HepG2 (cell line): ENCODE measurements at regions not wholly inside any gene's neighbourhood (a gene's known extent, or its start where the extent isn't known, plus 50 kb on each side); places are given as distances from the start of the nearest gene placed in this dataset.

Experiments used
- ATAC-seq: fragments of 200-7000 bp; cut with Tn5 transposase; 3 replicates; pipeline ENCODE4 v1.9.1; 2020; ENCODE audit warnings: mild to moderate bottlenecking, moderate library complexity
- BruUV-seq: library from RNA; stranded (reverse); fragments of 400-500 nt; replicated peaks from 2 replicates; lab custom pipeline; 2021; lab: Mats Ljungman, UMichigan
- CTCF ChIA-PET: fragments of 300-600 bp; formaldehyde crosslinking; extraction: SDS; loops from one replicate; lab custom pipeline; 2021; ENCODE audit warnings: low total read pairs, inconsistent platforms, low intra/inter-chr PET ratio; lab: Yijun Ruan, JAX
- POLR2A ChIA-PET: fragments of 350-600 bp; sonication (Branson Sonifier 250); formaldehyde crosslinking; loops from one replicate; lab custom pipeline; 2020; ENCODE audit warnings: antibody characterized with exemption, inconsistent platforms; lab: Yijun Ruan, JAX
- DNase-seq: peaks from one replicate; pipeline ENCODE4 v3.0.0-alpha.2; 2015; ENCODE audit warnings: low spot score
- FAIRE-seq: peaks from 3 replicates; lab custom pipeline; 2011; peaks lifted over from hg19 to GRCh38; lab: Jason Lieb, UNC
- H2AFZ ChIP-seq: one replicate; pipeline ENCODE4 v1.6.1; 2011; ENCODE audit warnings: low read length, inconsistent platforms
- H3K27ac ChIP-seq: fragments of 300-600 bp; 3 replicates; pipeline ENCODE4 v1.8.0; 2011; ENCODE audit warnings: mixed run types, mild to moderate bottlenecking, mixed read lengths, low read length, inconsistent platforms; ENCODE audit not compliant: insufficient read depth; ENCODE audit errors: extremely low read length
- H3K27me3 ChIP-seq, 2 experiments: fragments of 200-600 bp in 1 of 2; 2 replicates in 1 of 2; 3 replicates in 1 of 2; pipeline versions ENCODE4 v1.6.0 to v1.8.0; 2011; ENCODE audit warnings: low read length in 2 of 2, mild to moderate bottlenecking in 2 of 2, moderate library complexity in 2 of 2, inconsistent platforms in 1 of 2; ENCODE audit not compliant: insufficient read depth in 2 of 2, control insufficient read depth in 1 of 2
- H3K36me3 ChIP-seq, 2 experiments: fragments of 200-600 bp in 1 of 2; replicated peaks in 1 of 2; 2 replicates in 1 of 2; 3 replicates in 1 of 2; pipeline versions ENCODE4 v1.5.1 to v1.8.0; 2011; ENCODE audit warnings: low read length in 2 of 2, inconsistent platforms in 1 of 2; ENCODE audit not compliant: insufficient read depth in 2 of 2, control insufficient read depth in 1 of 2
- H3K4me1 ChIP-seq: 2 replicates; pipeline ENCODE4 v1.5.1; 2012; ENCODE audit warnings: low read length, inconsistent platforms; ENCODE audit not compliant: insufficient read depth
- H3K4me2 ChIP-seq: 2 replicates; pipeline ENCODE4 v1.6.0; 2011; ENCODE audit warnings: low read depth, low read length, inconsistent platforms
- H3K4me3 ChIP-seq, 3 experiments: fragments of 200-600 bp in 1 of 3; sonication (generic), shearing (Covaris generic) in 1 of 3; replicated peaks in 1 of 3; 2 replicates each; pipeline ENCODE4 v1.5.1; 2011 to 2016; ENCODE audit warnings: low read length in 3 of 3, inconsistent platforms in 2 of 3, low read depth in 2 of 3, mild to moderate bottlenecking in 2 of 3, control low read depth in 1 of 3, mixed read lengths in 1 of 3; ENCODE audit not compliant: insufficient read depth in 1 of 3
- H3K79me2 ChIP-seq: one replicate; pipeline ENCODE4 v1.6.1; 2011; ENCODE audit warnings: low read length, inconsistent platforms; ENCODE audit not compliant: insufficient read depth
- H3K9ac ChIP-seq: 2 replicates; pipeline ENCODE4 v1.6.0; 2011; ENCODE audit warnings: mild to moderate bottlenecking, low read depth, low read length, inconsistent platforms; ENCODE audit not compliant: insufficient read depth
- H3K9me3 ChIP-seq: 2 replicates; pipeline ENCODE4 v1.5.1; 2012; ENCODE audit warnings: mild to moderate bottlenecking, low read length
- H4K20me1 ChIP-seq: 2 replicates; pipeline ENCODE4 v1.6.0; 2011; ENCODE audit warnings: inconsistent platforms, mild to moderate bottlenecking, low read length, moderate library complexity; ENCODE audit not compliant: insufficient read depth
- AGO1 ChIP-seq: fragments of 200-400 bp; formaldehyde crosslinking; IDR thresholded peaks from 2 replicates; pipeline ENCODE4 v1.6.1; 2017; ENCODE audit warnings: mild to moderate bottlenecking, low read depth, low read length, moderate library complexity; ENCODE audit not compliant: poor library complexity, severe bottlenecking
- BRCA1 ChIP-seq: sonication (generic); formaldehyde crosslinking; IDR thresholded peaks from 2 replicates; pipeline ENCODE4 v1.4.0; 2020; ENCODE audit warnings: missing genetic modification reagents
- IKZF5 ChIP-seq: IDR thresholded peaks from 2 replicates; pipeline ENCODE4 v1.6.1; 2018; ENCODE audit warnings: missing genetic modification reagents, mild to moderate bottlenecking, missing compliant biosample characterization
- KLF12 ChIP-seq: sonication (generic); formaldehyde crosslinking; IDR thresholded peaks from 2 replicates; pipeline ENCODE4 v1.4.0; 2020; ENCODE audit warnings: missing genetic modification reagents, borderline replicate concordance
- SRSF9 ChIP-seq: fragments of 200-400 bp; formaldehyde crosslinking; IDR thresholded peaks from 2 replicates; pipeline ENCODE4 v1.6.1; 2018; ENCODE audit warnings: borderline replicate concordance, mild to moderate bottlenecking, low read depth, low read length; ENCODE audit not compliant: insufficient read depth, poor library complexity, severe bottlenecking
- ZC3H4 ChIP-seq: sonication (generic); formaldehyde crosslinking; IDR thresholded peaks from 2 replicates; pipeline ENCODE4 v1.4.0; 2020; ENCODE audit warnings: missing genetic modification reagents, borderline replicate concordance
- ZNF274 ChIP-seq: sonication (generic); formaldehyde crosslinking; IDR thresholded peaks from 2 replicates; pipeline ENCODE4 v1.5.1; 2020; ENCODE audit warnings: mild to moderate bottlenecking, missing genetic modification reagents
- ZNF317 ChIP-seq: sonication (generic); formaldehyde crosslinking; IDR thresholded peaks from 2 replicates; pipeline ENCODE4 v1.5.0; 2020; ENCODE audit warnings: mild to moderate bottlenecking, missing genetic modification reagents
- ZNF7 ChIP-seq: IDR thresholded peaks from 2 replicates; pipeline ENCODE4 v1.6.1; 2016; ENCODE audit warnings: missing biosample characterization, missing genetic modification reagents
- ZNF784 ChIP-seq: sonication (generic); formaldehyde crosslinking; IDR thresholded peaks from 2 replicates; pipeline ENCODE4 v1.5.1; 2020; ENCODE audit warnings: missing genetic modification reagents, mild to moderate bottlenecking, borderline replicate concordance
- ZSCAN21 ChIP-seq: sonication (generic); formaldehyde crosslinking; IDR thresholded peaks from 2 replicates; pipeline ENCODE4 v1.8.0; 2022; ENCODE audit warnings: mild to moderate bottlenecking, missing genetic modification reagents, moderate library complexity, borderline replicate concordance
- WGBS: methylation state at CpG from one replicate; pipeline ENCODE4 v1.1.6; 2017; ENCODE audit warnings: low lambda C conversion rate; 5-methylcytosine and 5-hydroxymethylcytosine counted together
- in situ Hi-C: cut with HindIII; loops from 2 replicates; pipeline ENCODE4 v1.10.0; 2017; ENCODE audit warnings: low pct_unique_long_range_greater_than_20kb; ENCODE audit not compliant: extremely low pct_ligation_motif_present
- intact Hi-C: fragments of 100-400 bp; cut with micrococcal nuclease; formaldehyde crosslinking; loops from one replicate; pipeline ENCODE4 v1.10.0; 2022; ENCODE audit not compliant: unreplicated experiment

- FAIRE-seq (no peak), DNase-seq (no peak), ATAC-seq (no peak)
- Histone ChIP-seq H3K4me1 (no peaks in the 10 kb centered on the region), H3K27ac (no peak overlapping the region), H3K4me2 (no peak overlapping the region), H2AFZ (no peak overlapping the region), H3K9me3 (peaks cover 93% of the 10 kb centered on the region), H3K9ac (no peak overlapping the region), H3K36me3 (no peaks in the 10 kb centered on the region), H3K4me3 (no peak overlapping the region), H4K20me1 (no peaks in the 10 kb centered on the region), H3K27me3 (no peaks in the 10 kb centered on the region), H3K79me2 (no peaks in the 10 kb centered on the region)
- no TSS peak for BruUV-seq
- ChIA-PET CTCF (no interaction called here), POLR2A (no interaction called here)
- WGBS, result 42% methylated on average over 2 of the region's 2 CpGs
- intact Hi-C loops (no loop called here), in situ Hi-C loops (no loop called here)
- TF ChIP-seq IKZF5 (no peak), ZC3H4 (CRISPR knock-in tag) (no peak)
Observed at GRCh38 chr21:22351076-22351475, 1352.9 kb downstream of the NCAM2 start.

GRCh38 chr21:22352088-22352487, 1353.9 kb downstream of the NCAM2 start:
- ATAC-seq, result no peak
- TF ChIP-seq SRSF9 (no peak), BRCA1 (CRISPR knock-in tag) (no peak), ZSCAN21 (no peak), KLF12 (no peak), AGO1 (no peak), ZNF317 (no peak), ZNF274 (CRISPR knock-in tag) (no peak), ZNF7 (CRISPR knock-in tag) (no peak), ZNF784 (CRISPR knock-in tag) (no peak)

More at GRCh38 chr21:22352088-22352487, 1353.9 kb downstream of the NCAM2 start:
- H2AFZ ChIP-seq, result no peak overlapping the region
- no peak for DNase-seq
- no peak overlapping the region for H3K9ac ChIP-seq
- no peaks in the 10 kb centered on the region for H3K79me2 ChIP-seq
- no peak overlapping the region for H3K27ac ChIP-seq
- no peak overlapping the region for H3K4me2 ChIP-seq
- peaks cover 91% of the 10 kb centered on the region for H3K9me3 ChIP-seq
- H3K27me3 ChIP-seq, result no peaks in the 10 kb centered on the region
- WGBS, result 0% methylated on average over 1 of the region's 1 CpG
- ChIA-PET CTCF (no interaction called here), POLR2A (no interaction called here)
- H3K4me1 ChIP-seq, result no peaks in the 10 kb centered on the region
- H4K20me1 ChIP-seq, result no peaks in the 10 kb centered on the region
- H3K36me3 ChIP-seq, result no peaks in the 10 kb centered on the region
- no peak overlapping the region for H3K4me3 ChIP-seq
- BruUV-seq, result no TSS peak
- no peak for FAIRE-seq
- in situ Hi-C loops, result no loop called here
- intact Hi-C loops, result no loop called here
